ENCODE measurements at regions not wholly inside any gene's neighbourhood (a gene's known extent, or its start where the extent isn't known, plus 50 kb on each side); places are given as distances from the start of the nearest gene placed in this dataset.

- no peak for TF ChIP-seq EP300 (IDR thresholded peaks at IDR 0.05)
- TF ChIP-seq CTCF (IDR thresholded peaks at IDR 0.05): no peak
- no peak for TF ChIP-seq POLR2A (IDR thresholded peaks at IDR 0.05)
Measured at GRCh38 chr9:16206518-16206917, 653.7 kb downstream of the CCDC171 start.

Data from tibial nerve (tissue), 4 donors.